ENCODE measurements at regions not wholly inside any gene's neighbourhood (a gene's known extent, or its start where the extent isn't known, plus 50 kb on each side); places are given as distances from the start of the nearest gene placed in this dataset.

DNA sequence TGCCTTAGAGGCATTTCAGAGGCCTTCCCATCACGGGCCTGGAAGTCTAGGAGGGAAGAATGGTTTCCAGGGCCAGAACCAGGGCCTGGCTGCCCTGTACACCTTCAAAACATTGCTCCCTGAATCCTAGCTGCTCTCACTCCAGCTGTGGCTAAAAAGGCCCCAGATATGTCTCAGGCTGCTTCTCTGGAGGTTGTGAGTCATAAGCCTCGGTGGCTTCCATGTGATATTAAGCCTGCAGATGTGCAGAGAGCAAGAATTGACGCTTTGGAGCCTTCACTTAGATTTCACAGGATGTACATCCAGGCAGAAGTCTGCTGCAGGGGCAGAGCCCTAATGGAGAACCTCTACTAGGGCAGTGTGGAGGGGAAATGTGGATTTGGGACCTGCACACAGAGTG, 502.5 kb downstream of the GRXCR1 start:
- Histone ChIP-seq H2AFZ (ENCODE audit: control insufficient read depth, low read length) (no peak overlapping the region), H4K20me1 (ENCODE audit: control insufficient read depth, extremely low read depth, insufficient read depth, low read length) (no peaks in the 10 kb centered on the region), H3K79me2 (ENCODE audit: control insufficient read depth, insufficient read depth, low read length) (no peaks in the 10 kb centered on the region), H3K4me1 (ENCODE audit: control insufficient read depth, extremely low read depth, insufficient read depth, low read length) (no peaks in the 10 kb centered on the region), H3K4me2 (ENCODE audit: control insufficient read depth, extremely low read depth, insufficient read depth, low read depth, low read length) (no peak overlapping the region), H3K4me3 (ENCODE audit: control insufficient read depth in 2 of 3, extremely low read depth in 1 of 3, insufficient read depth in 2 of 3, low read depth in 1 of 3, low read length in 3 of 3) (no peak overlapping the region), H3K27me3 (ENCODE audit: control insufficient read depth, extremely low read depth, insufficient read depth, low read length) (no peaks in the 10 kb centered on the region), H3K9me1 (ENCODE audit: control insufficient read depth, extremely low read depth, insufficient read depth, low read length) (no peaks in the 10 kb centered on the region), H3K36me3 (ENCODE audit: control insufficient read depth in 2 of 2, extremely low read depth in 1 of 2, insufficient read depth in 2 of 2, low read length in 2 of 2) (no peaks in the 10 kb centered on the region), H3K27ac (ENCODE audit: control insufficient read depth, insufficient read depth, low read length) (no peak overlapping the region), H3K9ac (ENCODE audit: control insufficient read depth, extremely low read depth, insufficient read depth, low read length) (no peak overlapping the region), H3K9me3 (ENCODE audit: control insufficient read depth, low read depth, low read length) (no peaks in the 10 kb centered on the region)
- DNase-seq (ENCODE audit: low read depth, low spot score) (no peak), FAIRE-seq (no peak)
- dilution Hi-C loops (cut with MboI; ENCODE audit: extremely low pct_ligation_motif_present, low sequenced_read_pairs), result no loop called here
- TF ChIP-seq EZH2 (IDR thresholded peaks at IDR 0.05; ENCODE audit: low read length), result no peak
- TF ChIP-seq, protein P1, sequence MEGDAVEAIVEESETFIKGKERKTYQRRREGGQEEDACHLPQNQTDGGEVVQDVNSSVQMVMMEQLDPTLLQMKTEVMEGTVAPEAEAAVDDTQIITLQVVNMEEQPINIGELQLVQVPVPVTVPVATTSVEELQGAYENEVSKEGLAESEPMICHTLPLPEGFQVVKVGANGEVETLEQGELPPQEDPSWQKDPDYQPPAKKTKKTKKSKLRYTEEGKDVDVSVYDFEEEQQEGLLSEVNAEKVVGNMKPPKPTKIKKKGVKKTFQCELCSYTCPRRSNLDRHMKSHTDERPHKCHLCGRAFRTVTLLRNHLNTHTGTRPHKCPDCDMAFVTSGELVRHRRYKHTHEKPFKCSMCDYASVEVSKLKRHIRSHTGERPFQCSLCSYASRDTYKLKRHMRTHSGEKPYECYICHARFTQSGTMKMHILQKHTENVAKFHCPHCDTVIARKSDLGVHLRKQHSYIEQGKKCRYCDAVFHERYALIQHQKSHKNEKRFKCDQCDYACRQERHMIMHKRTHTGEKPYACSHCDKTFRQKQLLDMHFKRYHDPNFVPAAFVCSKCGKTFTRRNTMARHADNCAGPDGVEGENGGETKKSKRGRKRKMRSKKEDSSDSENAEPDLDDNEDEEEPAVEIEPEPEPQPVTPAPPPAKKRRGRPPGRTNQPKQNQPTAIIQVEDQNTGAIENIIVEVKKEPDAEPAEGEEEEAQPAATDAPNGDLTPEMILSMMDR (optimal IDR thresholded peaks at IDR 0.05 in 1 of 3, IDR thresholded peaks at IDR 0.05 in 1 of 3, conservative IDR thresholded peaks at IDR 0.05 in 1 of 3; ENCODE audit: extremely low read depth in 1 of 3, insufficient read depth in 2 of 3, low read length in 3 of 3), result no peak

DNA sequence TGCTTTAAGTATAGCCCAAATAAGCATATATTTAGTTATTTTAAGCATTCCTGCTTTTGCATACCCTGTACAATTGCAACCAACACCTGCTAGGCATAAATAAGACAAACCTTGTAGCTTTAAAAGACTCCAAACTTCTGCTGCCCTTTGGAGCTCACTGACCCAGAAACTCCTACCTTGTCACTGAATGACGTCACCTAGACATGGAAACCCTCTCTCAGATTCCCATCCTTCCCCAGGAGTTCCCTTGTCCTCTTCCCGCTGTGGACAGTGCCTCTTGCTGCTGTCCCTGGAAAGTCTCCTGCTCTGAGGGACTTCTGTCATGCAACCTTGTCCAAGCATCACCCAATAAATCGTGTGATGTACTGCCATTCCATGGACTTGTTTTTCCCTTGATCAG, 507.2 kb downstream of the GRXCR1 start:
- H3K4me1 ChIP-seq (ENCODE audit: control insufficient read depth, extremely low read depth, insufficient read depth, low read length), result no peaks in the 10 kb centered on the region
- H4K20me1 ChIP-seq (ENCODE audit: control insufficient read depth, extremely low read depth, insufficient read depth, low read length), result no peaks in the 10 kb centered on the region
- dilution Hi-C loops (cut with MboI; ENCODE audit: extremely low pct_ligation_motif_present, low sequenced_read_pairs), result no loop called here
- no peaks in the 10 kb centered on the region for H3K79me2 ChIP-seq (ENCODE audit: control insufficient read depth, insufficient read depth, low read length)
- TF ChIP-seq, protein P1 (optimal IDR thresholded peaks at IDR 0.05 in 1 of 3, IDR thresholded peaks at IDR 0.05 in 1 of 3, conservative IDR thresholded peaks at IDR 0.05 in 1 of 3; ENCODE audit: extremely low read depth in 1 of 3, insufficient read depth in 2 of 3, low read length in 3 of 3), result no peak
- no peak for TF ChIP-seq EZH2 (IDR thresholded peaks at IDR 0.05; ENCODE audit: low read length)
- H3K36me3 ChIP-seq (ENCODE audit: control insufficient read depth in 2 of 2, extremely low read depth in 1 of 2, insufficient read depth in 2 of 2, low read length in 2 of 2), result no peaks in the 10 kb centered on the region
- no peak overlapping the region for H3K4me2 ChIP-seq (ENCODE audit: control insufficient read depth, extremely low read depth, insufficient read depth, low read depth, low read length)
- no peaks in the 10 kb centered on the region for H3K9me3 ChIP-seq (ENCODE audit: control insufficient read depth, low read depth, low read length)
- H3K4me3 ChIP-seq (ENCODE audit: control insufficient read depth in 2 of 3, extremely low read depth in 1 of 3, insufficient read depth in 2 of 3, low read depth in 1 of 3, low read length in 3 of 3), result no peak overlapping the region
- no peak overlapping the region for H2AFZ ChIP-seq (ENCODE audit: control insufficient read depth, low read length)
- H3K9me1 ChIP-seq (ENCODE audit: control insufficient read depth, extremely low read depth, insufficient read depth, low read length), result no peaks in the 10 kb centered on the region
- DNase-seq (ENCODE audit: low read depth, low spot score) (no peak), FAIRE-seq (no peak)
- H3K9ac ChIP-seq (ENCODE audit: control insufficient read depth, extremely low read depth, insufficient read depth, low read length), result no peak overlapping the region
- no peaks in the 10 kb centered on the region for H3K27me3 ChIP-seq (ENCODE audit: control insufficient read depth, extremely low read depth, insufficient read depth, low read length)
- no peak overlapping the region for H3K27ac ChIP-seq (ENCODE audit: control insufficient read depth, insufficient read depth, low read length)

Data from keratinocyte (primary cell).